ENCODE measurements at regions not wholly inside any gene's neighbourhood (a gene's known extent, or its start where the extent isn't known, plus 50 kb on each side); places are given as distances from the start of the nearest gene placed in this dataset.
"Not testable (repeated sequence)": the region's sequence is repeated elsewhere in the genome, so short reads cannot be mapped to it uniquely, and the experiment has no call there.

DNA sequence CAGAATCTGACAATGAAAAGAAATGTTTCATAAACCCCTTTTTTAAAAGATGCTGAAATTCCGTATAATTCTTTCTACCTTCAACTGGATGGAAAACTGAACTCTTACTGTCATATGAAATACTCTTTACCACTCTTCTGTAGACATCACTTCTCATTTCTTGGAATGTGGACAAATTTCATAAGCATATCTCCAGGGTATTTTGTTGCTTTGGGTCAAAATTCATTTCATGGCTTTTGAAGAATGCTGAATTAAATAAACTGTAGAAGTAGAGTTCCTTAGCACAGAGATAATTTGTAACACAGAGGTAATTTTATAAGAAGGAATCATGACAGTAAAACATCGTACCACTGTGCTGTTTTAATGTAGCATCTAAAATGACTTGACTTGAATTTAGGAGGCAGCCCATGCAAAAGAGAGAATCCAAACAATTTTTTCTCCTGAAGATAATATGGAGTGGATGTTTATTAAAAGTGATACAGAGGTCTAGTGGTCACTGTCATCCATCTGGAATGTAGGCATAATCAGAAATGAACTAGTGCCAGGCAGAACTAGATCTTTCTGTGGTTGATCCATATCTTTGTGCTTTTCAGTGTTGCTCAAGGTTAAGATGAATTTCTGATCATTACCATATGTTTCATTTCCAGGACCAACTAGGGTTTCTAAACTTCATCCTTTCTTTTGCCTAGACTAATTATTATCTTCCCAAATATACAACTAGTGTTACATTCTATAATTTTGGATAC lies 492.0 kb downstream of the KIF20B start:
- no peak for DNase-seq (ENCODE audit: low spot score)

DNA sequence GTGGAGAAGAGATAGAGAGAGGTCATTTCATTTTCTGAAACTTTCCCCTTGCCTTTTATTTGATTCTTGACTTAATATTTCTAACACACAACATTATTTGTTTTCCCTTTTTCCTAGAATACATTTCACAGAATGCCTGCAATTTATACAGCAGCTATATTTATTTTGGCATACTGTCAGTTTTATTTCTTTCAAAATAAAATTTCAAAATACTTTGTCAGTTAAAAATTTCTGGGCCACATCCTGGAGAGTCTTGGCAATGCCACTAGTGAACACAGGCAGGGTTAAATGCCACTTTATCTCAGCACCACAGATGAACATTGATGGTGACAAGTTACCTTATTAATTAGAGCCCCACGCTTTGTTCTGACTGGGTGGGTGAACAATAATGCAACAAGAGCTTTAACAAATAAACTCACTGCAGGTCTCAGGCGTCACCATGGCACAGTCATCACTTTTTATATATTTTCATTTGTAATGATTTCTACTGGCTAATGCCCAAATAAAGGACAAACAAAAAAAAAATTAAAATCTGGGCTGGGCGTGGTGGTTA lies 494.0 kb downstream of the KIF20B start:
- no peak for DNase-seq (ENCODE audit: low spot score)

- no peak for DNase-seq (ENCODE audit: low spot score)
These were observed 496.4 kb downstream of the KIF20B start for GRCh38 chr10:90197766-90198165.

- DNase-seq (ENCODE audit: low spot score) = no peak
These were observed 497.7 kb downstream of the KIF20B start for GRCh38 chr10:90199093-90199492.

- DNase-seq (ENCODE audit: low spot score) = no peak
These were observed 498.1 kb downstream of the KIF20B start for GRCh38 chr10:90199513-90199912.

- no peak for DNase-seq (ENCODE audit: low spot score)
These were observed 503.0 kb downstream of the KIF20B start for GRCh38 chr10:90204131-90204955.

- DNase-seq (ENCODE audit: low spot score) = no peak
These were observed 503.5 kb downstream of the KIF20B start for GRCh38 chr10:90204956-90205314.

GRCh38 chr10:90205340-90205739 lies 503.9 kb downstream of the KIF20B start:
- no peak for DNase-seq (ENCODE audit: low spot score)

GRCh38 chr10:90213346-90213745 lies 512.0 kb downstream of the KIF20B start:
- no peak for DNase-seq (ENCODE audit: low spot score)

- no peak for DNase-seq (ENCODE audit: low spot score)
These were observed 517.5 kb downstream of the KIF20B start for GRCh38 chr10:90218846-90219245.

GRCh38 chr10:90222372-90222771 lies 521.0 kb downstream of the KIF20B start:
- DNase-seq (ENCODE audit: low spot score) = no peak

DNA sequence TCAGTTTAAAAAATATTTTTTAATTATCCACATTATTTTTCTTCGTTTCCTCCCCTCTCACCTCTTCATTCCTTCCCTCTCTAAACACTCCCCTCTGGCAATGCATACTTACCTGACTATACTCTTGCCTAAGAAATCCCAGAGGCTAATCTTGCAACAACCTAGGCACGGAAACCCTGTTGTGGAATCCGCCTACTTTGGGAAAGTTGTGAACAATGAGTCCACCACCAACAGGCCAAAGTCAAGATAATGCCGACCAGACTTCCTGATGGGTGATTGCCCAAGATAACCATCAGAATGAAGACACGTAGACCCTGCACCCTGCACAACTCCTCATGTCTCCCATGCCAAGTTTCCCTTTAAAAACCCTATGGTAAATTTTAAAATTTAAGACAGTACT lies 521.5 kb downstream of the KIF20B start:
- no peak for DNase-seq (ENCODE audit: low spot score)

- no peak for DNase-seq (ENCODE audit: low spot score)
These were observed 523.6 kb downstream of the KIF20B start for GRCh38 chr10:90224791-90225566.

DNA sequence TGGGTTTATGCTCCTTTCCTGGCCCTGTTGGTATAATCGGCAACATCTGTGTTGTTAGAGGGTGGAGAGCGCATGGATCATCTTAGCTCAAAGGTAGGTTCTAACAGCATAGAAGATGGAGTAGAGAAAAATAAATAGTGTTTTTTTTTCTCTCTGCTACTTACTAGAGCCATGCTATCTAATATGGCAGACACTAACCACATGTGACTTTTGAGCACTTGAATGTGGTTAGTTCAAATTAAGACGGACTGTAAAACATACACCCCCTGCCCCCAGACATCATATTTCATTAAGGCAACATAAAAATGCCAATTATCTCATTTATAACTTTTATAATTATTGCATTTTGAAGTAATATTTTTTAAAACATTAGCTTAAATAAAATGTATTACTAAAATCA lies 525.1 kb downstream of the KIF20B start:
- no peak for DNase-seq (ENCODE audit: low spot score)

GRCh38 chr10:90227217-90227656 lies 525.8 kb downstream of the KIF20B start:
- DNase-seq (ENCODE audit: low spot score) = no peak

- DNase-seq (ENCODE audit: low spot score) = no peak
These were observed 526.4 kb downstream of the KIF20B start for GRCh38 chr10:90227786-90228185.

GRCh38 chr10:90229486-90229885 lies 528.1 kb downstream of the KIF20B start:
- DNase-seq (ENCODE audit: low spot score) = no peak

- not testable (repeated sequence) for DNase-seq (ENCODE audit: low spot score)
These were observed 532.4 kb downstream of the KIF20B start for GRCh38 chr10:90233805-90234204.

- no peak for DNase-seq (ENCODE audit: low spot score)
These were observed 544.2 kb downstream of the KIF20B start for GRCh38 chr10:90245623-90246022.

- not testable (repeated sequence) for DNase-seq (ENCODE audit: low spot score)
These were observed 549.4 kb downstream of the KIF20B start for GRCh38 chr10:90250784-90251183.

DNA sequence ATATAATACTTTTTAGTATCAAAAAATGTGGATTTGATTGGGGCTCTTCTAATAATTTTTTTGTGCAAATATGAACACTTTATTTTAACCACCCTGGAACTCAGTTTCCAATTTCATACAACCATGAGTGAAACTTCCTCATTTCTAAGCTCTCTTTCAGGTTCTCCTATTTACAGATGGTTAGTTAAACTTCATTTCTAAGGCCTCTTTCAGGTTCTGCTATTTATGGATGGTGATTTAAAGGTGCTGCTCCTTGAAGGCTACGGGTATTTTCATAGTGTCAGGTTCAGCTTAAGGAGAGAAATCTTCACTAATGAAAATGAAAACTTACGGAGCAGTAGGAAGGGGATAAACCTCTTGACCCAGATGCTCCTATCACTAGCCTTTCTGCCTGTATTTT lies 568.3 kb downstream of the KIF20B start:
- DNase-seq (ENCODE audit: low spot score) = no peak

DNA sequence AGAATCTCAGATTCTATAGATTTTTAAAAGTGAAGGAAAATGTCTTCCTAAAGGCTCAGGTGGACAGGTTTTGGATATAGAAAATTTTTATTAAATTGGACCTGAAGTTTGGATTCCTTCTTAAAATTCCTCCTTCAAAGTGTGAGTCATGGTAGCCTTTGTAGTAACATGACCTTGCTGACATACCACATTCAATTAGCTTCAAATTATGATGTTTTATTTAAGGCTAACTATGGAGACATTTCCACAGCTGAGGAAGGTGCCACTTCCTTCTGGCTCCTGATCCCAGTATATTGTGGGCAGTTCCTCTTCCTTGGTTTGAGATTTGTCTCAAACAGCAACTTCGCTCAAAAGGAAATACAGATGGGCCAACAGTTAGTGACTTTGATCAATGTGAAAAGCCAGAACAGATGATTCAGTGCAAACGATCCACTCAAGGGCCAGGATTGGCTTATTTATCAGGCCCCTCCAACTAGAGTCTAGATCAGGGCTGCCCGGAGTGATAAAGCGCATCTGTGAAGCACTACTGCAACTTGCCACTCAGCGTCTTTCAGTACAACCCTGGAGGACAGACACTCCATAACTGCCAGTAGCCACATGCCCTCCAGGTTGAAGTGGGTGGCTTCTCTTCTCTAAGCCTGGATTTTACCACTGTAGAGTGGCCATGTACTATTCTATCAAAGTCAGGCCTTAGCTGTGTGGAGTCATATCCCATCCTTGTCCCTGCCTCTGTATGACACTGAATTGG lies 573.5 kb downstream of the KIF20B start:
- no peak for DNase-seq (ENCODE audit: low spot score)

All from left forelimb (tissue), 1 donor.